PC-3 (cell line): ENCODE measurements at regions not wholly inside any gene's neighbourhood (a gene's known extent, or its start where the extent isn't known, plus 50 kb on each side); places are given as distances from the start of the nearest gene placed in this dataset.
A peak's percentile ranks its signal among the peaks of the same experiment; 100 is the strongest.

Experiments used
- ATAC-seq: fragments of 200-7000 bp; cut with Tn5 transposase; 2 replicates; pipeline ENCODE4 v1.9.1; 2020; ENCODE audit warnings: mild to moderate bottlenecking, moderate library complexity
- BruUV-seq: library from RNA; stranded (reverse); fragments of 400-500 nt; replicated peaks from 2 replicates; lab custom pipeline; 2021; lab: Mats Ljungman, UMichigan
- CTCF ChIA-PET: fragments of 300-600 bp; sonication (Branson Sonifier 250); formaldehyde crosslinking; loops from one replicate; lab custom pipeline; 2022; ENCODE audit warnings: antibody characterized with exemption; lab: Charles Lee
- POLR2A ChIA-PET: fragments of 300-600 bp; sonication (Branson Sonifier 250); formaldehyde crosslinking; loops from one replicate; lab custom pipeline; 2022; ENCODE audit warnings: antibody characterized with exemption; ENCODE audit not compliant: unreplicated experiment; lab: Charles Lee
- DNase-seq: peaks from one replicate; pipeline ENCODE4 v3.0.0-alpha.2; 2015
- H2AFZ ChIP-seq: fragments of 300-600 bp; sonication (generic); 2 replicates; pipeline ENCODE4 v1.6.0; 2016; ENCODE audit warnings: antibody characterized with exemption, low read length
- H3F3A ChIP-seq: fragments of 300-600 bp; sonication (generic); one replicate; pipeline ENCODE4 v1.6.0; 2017; ENCODE audit warnings: antibody characterized with exemption, low read length, control low read depth, mild to moderate bottlenecking; ENCODE audit not compliant: unreplicated experiment
- H3K27ac ChIP-seq: fragments of 300-600 bp; sonication (generic); 2 replicates; pipeline ENCODE4 v1.5.1; 2016; ENCODE audit warnings: mild to moderate bottlenecking, low read length
- H3K27me3 ChIP-seq: fragments of 300-600 bp; sonication (generic); 2 replicates; pipeline ENCODE4 v1.6.1; 2016; ENCODE audit warnings: low read length, mixed read lengths
- H3K36me3 ChIP-seq: fragments of 300-600 bp; sonication (generic); 2 replicates; pipeline ENCODE4 v1.6.1; 2016; ENCODE audit warnings: low read depth, mixed run types, low read length, mixed read lengths
- H3K4me1 ChIP-seq: fragments of 300-600 bp; sonication (generic); 2 replicates; pipeline ENCODE4 v1.5.1; 2016; ENCODE audit warnings: low read length; ENCODE audit not compliant: insufficient read depth
- H3K4me2 ChIP-seq: fragments of 300-600 bp; sonication (generic); 2 replicates; pipeline ENCODE4 v1.6.0; 2016; ENCODE audit warnings: low read length
- H3K4me3 ChIP-seq: fragments of 300-600 bp; sonication (generic); 2 replicates; pipeline ENCODE4 v1.5.1; 2016; ENCODE audit warnings: mild to moderate bottlenecking, low read length, mixed read lengths
- H3K79me2 ChIP-seq: fragments of 300-600 bp; sonication (generic); 2 replicates; pipeline ENCODE4 v1.6.1; 2017; ENCODE audit warnings: low read length, mixed read lengths
- H3K9ac ChIP-seq: fragments of 300-600 bp; sonication (generic); 2 replicates; pipeline ENCODE4 v1.6.0; 2016; ENCODE audit warnings: mild to moderate bottlenecking, low read length
- H3K9me2 ChIP-seq: fragments of 300-600 bp; sonication (generic); replicated peaks from 2 replicates; pipeline ENCODE4 v1.6.1; 2016; ENCODE audit warnings: mixed run types, low read length, mixed read lengths
- H3K9me3 ChIP-seq: fragments of 300-600 bp; sonication (generic); 2 replicates; pipeline ENCODE4 v1.6.1; 2016; ENCODE audit warnings: low read length, mixed read lengths
- H4K20me1 ChIP-seq: fragments of 300-600 bp; sonication (generic); 2 replicates; pipeline ENCODE4 v1.6.1; 2016; ENCODE audit warnings: low read length, mixed read lengths
- CTCF ChIP-seq: fragments of 300-600 bp; sonication (generic); conservative IDR thresholded peaks from 2 replicates; pipeline ENCODE4 v1.5.1; 2017; ENCODE audit warnings: antibody characterized with exemption, low read depth, mild to moderate bottlenecking, low read length
- EZH2 ChIP-seq: fragments of 300-600 bp; sonication (generic); IDR thresholded peaks from one replicate; pipeline ENCODE4 v1.6.1; 2017; ENCODE audit warnings: antibody characterized with exemption, mild to moderate bottlenecking, low read length; ENCODE audit not compliant: unreplicated experiment
- EZH2phosphoT487 ChIP-seq: fragments of 300-600 bp; sonication (generic); IDR thresholded peaks from 2 replicates; pipeline ENCODE4 v1.6.1; 2018; ENCODE audit warnings: mild to moderate bottlenecking, antibody characterized with exemption, low read length, borderline replicate concordance
- intact Hi-C: fragments of 100-400 bp; cut with micrococcal nuclease; formaldehyde crosslinking; loops from 2 replicates; pipeline ENCODE4 v1.9.0; 2023

- no peaks in the 10 kb centered on the region for H3K27me3 ChIP-seq
- no peak overlapping the region for H3K4me2 ChIP-seq
- DNase-seq (no peak), ATAC-seq (no peak)
- H3K9ac ChIP-seq: no peak overlapping the region
- H3K9me3 ChIP-seq: no peaks in the 10 kb centered on the region
- intact Hi-C loops: no loop called here
- BruUV-seq: no TSS peak
- H3K4me3 ChIP-seq: no peak overlapping the region
- H3K4me1 ChIP-seq: peaks cover 38% of the 10 kb centered on the region
- no peaks in the 10 kb centered on the region for H3K36me3 ChIP-seq
- CTCF ChIA-PET: no interaction called here
- no peaks in the 10 kb centered on the region; the same call in 1 of the 2 replicates for H3K9me2 ChIP-seq
- H2AFZ ChIP-seq: no peak overlapping the region
- H3K79me2 ChIP-seq: no peaks in the 10 kb centered on the region
- TF ChIP-seq CTCF (no peak), EZH2phosphoT487 (no peak), EZH2 (no peak)
- POLR2A ChIA-PET: no interaction called here
- no peaks in the 10 kb centered on the region for H3F3A ChIP-seq
- H4K20me1 ChIP-seq: no peaks in the 10 kb centered on the region
- H3K27ac ChIP-seq: no peak overlapping the region
Observed at GRCh38 chr5:8598996-8599395, 730.0 kb downstream of the MTRR start.

GRCh38 chr5:8600843-8601242 is 731.9 kb downstream of the MTRR start:
- H2AFZ ChIP-seq: no peak overlapping the region
- H3K27ac ChIP-seq: peak overlapping the region; percentile 45; the same call in 1 of the 2 replicates
- ChIA-PET CTCF (no interaction called here), POLR2A (no interaction called here)
- TF ChIP-seq CTCF (no peak), EZH2phosphoT487 (no peak), EZH2 (no peak)
- H4K20me1 ChIP-seq: no peaks in the 10 kb centered on the region
- no peaks in the 10 kb centered on the region for H3K79me2 ChIP-seq
- peak overlapping the region; percentile 48; the same call in 1 of the 2 replicates for H3K4me2 ChIP-seq
- no peaks in the 10 kb centered on the region for H3F3A ChIP-seq
- no peak for ATAC-seq
- no peak overlapping the region for H3K9ac ChIP-seq
- no peak overlapping the region for H3K4me3 ChIP-seq
- H3K4me1 ChIP-seq: peaks cover 38% of the 10 kb centered on the region
- H3K27me3 ChIP-seq: no peaks in the 10 kb centered on the region
- intact Hi-C loops: no loop called here
- no peaks in the 10 kb centered on the region for H3K9me3 ChIP-seq
- H3K9me2 ChIP-seq: no peaks in the 10 kb centered on the region; the same call in 1 of the 2 replicates
- H3K36me3 ChIP-seq: no peaks in the 10 kb centered on the region
- no TSS peak for BruUV-seq
- DNase-seq: peak; percentile 55

- no TSS peak for BruUV-seq
- CTCF ChIA-PET: no interaction called here
- TF ChIP-seq EZH2: no peak
- no peak for TF ChIP-seq EZH2phosphoT487
- no peak for TF ChIP-seq CTCF
Observed at GRCh38 chr5:8601831-8602354, 732.9 kb downstream of the MTRR start.

More at GRCh38 chr5:8601831-8602354, 732.9 kb downstream of the MTRR start:
- Histone ChIP-seq H3K9me3 (no peaks in the 10 kb centered on the region), H3K4me3 (peak overlapping the region; percentile 1; the same call in 1 of the 2 replicates), H3K9ac (no peak overlapping the region), H3K27ac (peak overlapping the region; percentile 45), H4K20me1 (no peaks in the 10 kb centered on the region), H3F3A (no peaks in the 10 kb centered on the region), H3K79me2 (no peaks in the 10 kb centered on the region), H3K9me2 (no peaks in the 10 kb centered on the region), H3K4me2 (peak overlapping the region; percentile 48), H3K27me3 (no peaks in the 10 kb centered on the region), H3K36me3 (no peaks in the 10 kb centered on the region), H3K4me1 (peaks cover 38% of the 10 kb centered on the region), H2AFZ (peak overlapping the region; percentile 5; the same call in 1 of the 2 replicates)
- DNase-seq: peak; percentile 93
- POLR2A ChIA-PET: no interaction called here
- intact Hi-C loops: no loop called here
- ATAC-seq: peak; percentile 86
